ENCODE measurements at regions not wholly inside any gene's neighbourhood (a gene's known extent, or its start where the extent isn't known, plus 50 kb on each side); places are given as distances from the start of the nearest gene placed in this dataset.

- DNase-seq (ENCODE audit: low spot score), result peak; percentile 27
- Histone ChIP-seq H3K27ac (ENCODE audit: low read depth, low read length, poor library complexity, severe bottlenecking) (peak overlapping the region; percentile 77), H3K27me3 (replicated peaks; ENCODE audit: insufficient read depth, low read depth, low read length, poor library complexity) (no peaks in the 10 kb centered on the region), H3K4me3 (ENCODE audit: low read depth, low read length, poor library complexity, severe bottlenecking) (peak overlapping the region; percentile 97), H3K36me3 (ENCODE audit: insufficient read depth, low read length, poor library complexity, severe bottlenecking) (no peaks in the 10 kb centered on the region), H3K4me1 (ENCODE audit: insufficient read depth, low read length, poor library complexity, severe bottlenecking) (peaks cover 7% of the 10 kb centered on the region), H3K9me3 (ENCODE audit: low read depth, low read length, poor library complexity, severe bottlenecking) (no peaks in the 10 kb centered on the region)
- CTCF ChIA-PET, result no interaction called here
- no peak for TF ChIP-seq CTCF (conservative IDR thresholded peaks at IDR 0.05; ENCODE audit: low read depth, low read length)
- TF ChIP-seq EZH2 (IDR thresholded peaks at IDR 0.05; ENCODE audit: borderline replicate concordance, low read depth, low read length, poor library complexity, severe bottlenecking), result no peak
- intact Hi-C loops (cut with micrococcal nuclease; ENCODE audit: unreplicated experiment), result no loop called here
- BruUV-seq (replicated peaks), result TSS peak; percentile 48
- POLR2A ChIA-PET (ENCODE audit: low non-redundant PET), result no interaction called here
Measured at GRCh38 chr9:36485647-36486328, 85.7 kb upstream of the RNF38 start.

- Histone ChIP-seq H3K9me3 (ENCODE audit: low read depth, low read length, poor library complexity, severe bottlenecking) (no peaks in the 10 kb centered on the region), H3K27ac (ENCODE audit: low read depth, low read length, poor library complexity, severe bottlenecking) (no peak overlapping the region), H3K27me3 (replicated peaks; ENCODE audit: insufficient read depth, low read depth, low read length, poor library complexity) (no peaks in the 10 kb centered on the region), H3K4me3 (ENCODE audit: low read depth, low read length, poor library complexity, severe bottlenecking) (no peak overlapping the region), H3K36me3 (ENCODE audit: insufficient read depth, low read length, poor library complexity, severe bottlenecking) (no peaks in the 10 kb centered on the region), H3K4me1 (ENCODE audit: insufficient read depth, low read length, poor library complexity, severe bottlenecking) (peaks cover 13% of the 10 kb centered on the region)
- no peak for DNase-seq (ENCODE audit: low spot score)
- TF ChIP-seq EZH2 (IDR thresholded peaks at IDR 0.05; ENCODE audit: borderline replicate concordance, low read depth, low read length, poor library complexity, severe bottlenecking) (no peak), CTCF (conservative IDR thresholded peaks at IDR 0.05; ENCODE audit: low read depth, low read length) (no peak)
- POLR2A ChIA-PET (ENCODE audit: low non-redundant PET), result no interaction called here
- CTCF ChIA-PET, result no interaction called here
- BruUV-seq (replicated peaks), result no TSS peak
- intact Hi-C loops (cut with micrococcal nuclease; ENCODE audit: unreplicated experiment), result no loop called here
Measured at GRCh38 chr9:36484124-36484523, 84.1 kb upstream of the RNF38 start.

GRCh38 chr9:36479101-36479500 lies 79.0 kb upstream of the RNF38 start:
- intact Hi-C loops (cut with micrococcal nuclease; ENCODE audit: unreplicated experiment), result no loop called here
- TF ChIP-seq CTCF (conservative IDR thresholded peaks at IDR 0.05; ENCODE audit: low read depth, low read length), result no peak
- no peak for TF ChIP-seq EZH2 (IDR thresholded peaks at IDR 0.05; ENCODE audit: borderline replicate concordance, low read depth, low read length, poor library complexity, severe bottlenecking)
- BruUV-seq (replicated peaks), result no TSS peak

More at GRCh38 chr9:36479101-36479500, 79.0 kb upstream of the RNF38 start:
- DNase-seq (ENCODE audit: low spot score), result peak; percentile 76
- no peaks in the 10 kb centered on the region for H3K9me3 ChIP-seq (ENCODE audit: low read depth, low read length, poor library complexity, severe bottlenecking)
- H3K27me3 ChIP-seq (replicated peaks; ENCODE audit: insufficient read depth, low read depth, low read length, poor library complexity), result no peaks in the 10 kb centered on the region
- H3K36me3 ChIP-seq (ENCODE audit: insufficient read depth, low read length, poor library complexity, severe bottlenecking), result no peaks in the 10 kb centered on the region
- H3K27ac ChIP-seq (ENCODE audit: low read depth, low read length, poor library complexity, severe bottlenecking), result peak overlapping the region; percentile 34
- H3K4me1 ChIP-seq (ENCODE audit: insufficient read depth, low read length, poor library complexity, severe bottlenecking), result peaks cover 14% of the 10 kb centered on the region
- no peak overlapping the region for H3K4me3 ChIP-seq (ENCODE audit: low read depth, low read length, poor library complexity, severe bottlenecking)
- POLR2A ChIA-PET (ENCODE audit: low non-redundant PET), result no interaction called here
- CTCF ChIA-PET, result no interaction called here
